ENCODE measurements at regions not wholly inside any gene's neighbourhood (a gene's known extent, or its start where the extent isn't known, plus 50 kb on each side); places are given as distances from the start of the nearest gene placed in this dataset.

GRCh38 chr1:76730027-76730426 lies 137.3 kb upstream of the ST6GALNAC5 start:
- TF ChIP-seq POLR2AphosphoS5 (IDR thresholded peaks at IDR 0.05; ENCODE audit: low read length) (no peak), RBBP5 (conservative IDR thresholded peaks at IDR 0.05) (no peak), TCF3 (IDR thresholded peaks at IDR 0.05; ENCODE audit: borderline replicate concordance, insufficient read depth, low read depth, low read length) (no peak), CTCF (IDR thresholded peaks at IDR 0.05 in 2 of 3, conservative IDR thresholded peaks at IDR 0.05 in 1 of 3; ENCODE audit: control insufficient read depth in 2 of 3, extremely low read depth in 1 of 3, insufficient read depth in 1 of 3, low read depth in 3 of 3, low read length in 3 of 3) (no peak), YY1 (IDR thresholded peaks at IDR 0.05; ENCODE audit: low read depth, low read length) (no peak), NR2F1 (conservative IDR thresholded peaks at IDR 0.05) (no peak), JUNB (IDR thresholded peaks at IDR 0.05) (no peak), POLR2A (IDR thresholded peaks at IDR 0.05; ENCODE audit: low read depth, low read length) (no peak), ELK1 (IDR thresholded peaks at IDR 0.05; ENCODE audit: low read depth, low read length) (no peak), RELB (IDR thresholded peaks at IDR 0.05; ENCODE audit: low read depth) (no peak)

Measured in GM12878 (cell line).